GM21381 (cell line): ENCODE measurements at regions not wholly inside any gene's neighbourhood (a gene's known extent, or its start where the extent isn't known, plus 50 kb on each side); places are given as distances from the start of the nearest gene placed in this dataset.
A peak's percentile ranks its signal among the peaks of the same experiment; 100 is the strongest.

Experiments used
- ATAC-seq: cut with Tn5 transposase; IDR thresholded peaks from one replicate; pipeline ENCODE4 v1.9.1; 2021; ENCODE audit warnings: mild to moderate bottlenecking, moderate library complexity; ENCODE audit not compliant: unreplicated experiment

DNA sequence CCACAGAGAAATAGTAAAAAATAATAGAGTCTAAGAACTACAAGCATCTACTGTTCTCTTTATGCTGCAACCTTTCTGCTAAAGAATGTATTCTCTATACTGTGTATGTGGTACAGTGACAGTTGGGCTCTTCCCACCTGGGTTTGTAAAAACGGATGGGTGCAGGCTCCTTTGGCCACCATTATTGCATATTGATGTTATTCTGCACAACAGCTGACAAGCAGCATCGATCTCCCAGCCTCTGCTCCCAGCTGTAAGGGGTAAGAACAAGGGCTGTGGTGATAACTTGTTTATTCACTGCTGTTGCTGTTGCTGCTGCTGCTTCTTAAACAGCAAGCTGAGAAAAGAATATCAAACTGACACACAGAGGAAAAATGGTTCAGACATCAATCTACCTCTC lies 56.1 kb downstream of the KCNRG start:
- ATAC-seq, result no peak

DNA sequence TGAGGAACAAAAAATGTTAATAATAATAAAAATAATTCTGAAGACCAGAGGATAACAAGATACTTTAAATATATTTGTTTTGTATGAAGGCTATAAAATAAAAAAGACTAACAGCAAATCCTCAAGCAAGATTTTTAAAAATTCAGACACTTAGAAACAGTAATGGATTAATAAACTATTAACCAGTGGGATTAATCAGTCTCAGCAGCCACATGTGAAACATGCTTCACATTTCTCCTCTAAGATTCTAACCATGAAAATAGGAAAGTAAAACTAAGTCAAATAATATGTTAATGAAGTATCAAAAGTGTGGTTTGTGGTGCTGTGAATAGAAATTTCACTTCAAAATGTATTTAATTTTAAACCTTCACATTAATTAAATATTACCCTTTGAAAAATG lies 57.4 kb downstream of the KCNRG start:
- no peak for ATAC-seq

DNA sequence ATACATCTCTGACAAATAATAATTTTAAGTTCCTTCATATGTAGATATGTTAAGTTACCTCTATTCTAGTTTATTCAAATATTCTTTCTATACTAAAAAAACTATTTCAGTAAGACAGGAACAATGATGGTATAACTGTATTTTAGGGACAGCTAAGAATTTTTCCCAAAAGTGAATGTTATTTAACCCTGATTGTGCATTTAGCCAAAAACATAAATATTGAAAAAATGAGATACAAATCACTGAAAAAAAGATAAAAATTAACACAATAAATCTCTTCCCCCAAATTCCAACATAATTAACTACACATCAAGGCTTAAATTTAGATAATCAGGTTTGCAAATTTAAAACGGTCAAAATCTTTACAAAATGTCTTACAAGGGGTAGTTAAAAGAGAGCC lies 58.1 kb downstream of the KCNRG start:
- ATAC-seq, result no peak

- peak; percentile 63 for ATAC-seq
Measured at GRCh38 chr13:50074843-50075242, 59.6 kb downstream of the KCNRG start.

DNA sequence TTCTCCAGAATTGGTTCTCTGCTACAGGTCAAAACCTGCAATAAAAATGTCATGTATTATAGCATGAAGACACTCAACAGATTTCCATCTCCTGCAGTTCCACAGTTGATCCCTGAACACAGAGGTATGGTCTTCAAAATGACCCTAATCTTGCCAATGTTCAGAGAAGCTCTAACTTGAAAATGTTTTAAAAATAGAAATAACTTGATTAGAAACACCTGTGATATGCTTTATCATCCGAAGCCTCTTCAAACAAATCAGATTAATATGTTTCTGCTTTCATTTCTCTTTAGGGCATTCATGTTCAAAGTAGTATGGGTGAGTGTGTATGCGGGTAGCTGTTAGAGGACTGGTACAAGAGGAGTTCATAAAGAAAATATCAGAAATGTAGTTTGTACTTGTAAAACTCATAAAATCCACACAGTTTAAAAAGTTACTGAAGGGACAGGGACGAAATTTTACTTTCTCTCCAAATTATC lies 60.4 kb downstream of the KCNRG start:
- ATAC-seq, result no peak

DNA sequence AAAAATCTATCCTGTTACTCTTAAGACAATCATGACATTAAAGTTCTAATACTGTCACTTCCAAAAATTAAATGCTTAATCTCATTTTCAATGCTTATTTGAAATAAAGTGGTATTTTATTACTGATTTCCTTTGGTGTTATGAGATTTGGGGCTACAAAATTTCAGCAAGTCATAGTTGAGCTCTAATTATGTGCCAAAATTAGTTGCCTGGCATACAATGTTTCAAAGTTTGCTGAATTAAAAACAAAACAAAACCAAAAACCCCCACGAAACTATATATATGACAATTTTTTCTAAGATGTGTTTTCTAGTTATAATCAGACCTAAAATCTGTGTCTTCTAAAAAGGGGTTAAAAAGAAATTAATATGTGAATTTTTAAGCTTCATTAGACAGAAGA lies 62.2 kb downstream of the KCNRG start:
- no peak for ATAC-seq

DNA sequence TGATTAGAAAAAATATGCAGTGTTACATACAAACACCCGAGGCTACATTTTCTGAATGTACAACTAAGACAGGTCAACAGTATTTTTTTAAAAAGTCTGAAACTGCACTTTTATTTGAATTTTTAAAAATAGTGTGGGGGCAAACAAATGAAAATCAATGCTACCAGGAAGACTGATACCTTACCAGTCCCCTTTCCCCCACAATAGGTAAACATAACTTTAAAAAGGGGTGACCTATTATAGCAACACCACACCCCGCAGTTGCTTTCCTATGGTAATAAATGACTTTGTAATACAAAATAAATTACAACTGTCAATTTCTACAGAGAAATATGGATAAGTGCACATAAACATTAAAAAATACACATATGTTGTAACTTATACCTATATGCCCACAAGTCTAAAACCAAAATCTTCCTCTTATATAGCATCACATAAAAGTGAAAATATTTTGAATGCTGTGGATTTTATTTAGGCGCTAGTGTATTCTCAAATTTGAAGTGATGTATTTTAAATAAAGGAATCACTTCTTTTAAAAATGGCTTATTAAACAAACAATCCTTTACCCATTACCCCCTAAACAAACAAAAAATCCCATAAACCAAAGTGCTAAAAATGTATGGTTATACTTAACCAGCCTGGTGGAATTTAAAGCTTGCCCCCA lies 63.1 kb downstream of the KCNRG start:
- ATAC-seq, result no peak

DNA sequence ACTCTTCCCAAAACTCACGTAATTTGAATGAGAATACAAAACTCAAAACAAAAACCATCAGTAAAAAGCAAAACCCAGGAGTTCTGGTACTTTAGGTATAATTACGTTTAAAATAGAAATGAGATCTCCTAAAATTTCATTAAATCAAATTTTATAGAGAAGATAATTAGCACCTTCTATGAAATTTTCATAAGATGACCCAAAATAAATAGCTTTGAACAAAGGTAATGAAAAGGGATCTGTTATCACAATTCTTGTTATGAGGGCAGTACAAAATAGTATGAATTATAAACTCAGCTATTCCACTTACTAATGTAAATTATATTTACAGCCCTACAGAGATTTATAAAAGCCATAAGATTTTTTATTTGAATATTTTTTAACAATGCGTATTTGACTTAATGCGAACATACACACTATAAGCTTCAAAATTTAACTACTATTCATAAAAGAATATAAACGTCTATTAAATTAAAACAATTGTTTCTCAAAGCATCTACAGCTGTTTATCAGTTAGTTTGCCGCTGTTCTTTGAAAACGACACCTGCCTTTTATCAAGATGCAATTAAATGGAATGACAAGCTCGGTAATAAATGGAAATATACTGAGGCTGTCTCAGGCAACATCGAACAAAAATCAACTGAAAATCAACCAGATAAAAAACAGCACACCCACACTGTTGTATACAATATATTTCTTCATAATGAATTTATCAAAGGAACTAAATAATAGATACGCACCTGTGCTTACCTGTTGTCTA lies 63.8 kb downstream of the KCNRG start:
- no peak for ATAC-seq

DNA sequence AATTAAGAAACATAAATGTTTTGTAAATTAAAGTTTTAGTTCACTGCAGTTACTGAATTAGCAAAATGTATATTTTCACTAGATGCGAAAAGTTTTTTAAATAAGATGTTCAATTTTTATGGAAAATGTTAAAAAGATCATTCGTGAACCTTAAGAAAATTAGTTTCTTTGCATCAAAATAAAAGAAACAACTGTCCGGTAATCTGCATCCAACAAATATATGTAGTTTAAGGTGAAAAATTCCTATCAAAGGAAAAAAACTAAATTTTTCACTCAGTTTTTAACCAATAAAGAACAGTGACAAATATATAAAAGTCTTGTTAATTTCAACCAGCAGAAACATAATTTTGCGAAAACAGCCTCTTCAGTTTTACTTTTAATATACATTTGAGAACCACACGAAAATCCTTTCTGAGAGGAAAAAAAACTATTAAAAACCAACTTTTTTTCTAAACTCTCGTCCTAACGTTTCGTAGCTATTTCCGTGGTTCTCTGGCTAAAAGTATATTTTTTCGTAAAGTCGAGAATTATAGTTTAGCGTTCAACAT lies 64.5 kb downstream of the KCNRG start:
- no peak for ATAC-seq

GRCh38 chr13:50080203-50080910 lies 65.1 kb downstream of the KCNRG start:
- no peak for ATAC-seq

GRCh38 chr13:50080911-50081678 lies 65.9 kb downstream of the KCNRG start:
- ATAC-seq, result peak; percentile 12

GRCh38 chr13:50081679-50082425 lies 66.6 kb downstream of the KCNRG start:
- peak; percentile 73 for ATAC-seq

DNA sequence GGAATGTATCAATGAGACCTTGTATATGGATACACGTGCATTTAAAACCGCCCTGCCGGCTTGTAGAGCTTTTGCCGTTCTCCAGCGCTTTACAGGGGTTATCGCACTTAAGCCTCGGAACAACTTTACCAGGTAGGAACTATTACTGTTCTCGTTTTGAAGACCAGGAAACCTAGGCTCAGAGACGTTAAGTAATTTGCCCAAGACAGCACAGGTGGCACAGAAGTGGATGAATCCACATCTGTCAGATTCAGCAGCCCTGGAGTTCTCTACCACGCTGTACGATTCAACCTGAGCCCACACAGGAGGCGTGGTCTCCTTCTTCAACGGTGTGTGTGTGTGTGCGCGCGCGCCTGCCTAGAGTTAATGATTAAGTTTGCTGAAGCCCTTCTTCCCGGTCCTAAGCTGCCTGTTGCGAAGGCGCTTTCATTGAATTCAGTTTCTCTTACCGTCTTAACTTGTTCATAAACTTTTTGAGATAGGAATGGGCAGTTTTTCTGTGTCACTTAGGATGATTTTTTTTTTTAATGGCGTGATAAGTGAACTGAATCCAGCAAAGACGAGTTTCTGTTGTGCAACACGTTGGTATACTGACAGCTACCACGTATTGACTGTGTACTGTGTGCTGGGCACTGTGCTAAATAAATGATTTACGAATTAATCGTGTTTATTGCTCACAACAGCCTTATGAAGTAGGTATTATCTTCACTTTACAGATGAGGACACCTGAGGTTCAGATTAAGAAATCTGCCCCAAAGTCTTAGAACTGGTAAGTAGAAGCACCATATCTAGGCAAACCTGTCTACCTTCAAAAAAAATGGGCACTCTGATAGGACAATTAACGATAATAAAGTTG lies 67.4 kb downstream of the KCNRG start:
- peak; percentile 52 for ATAC-seq

DNA sequence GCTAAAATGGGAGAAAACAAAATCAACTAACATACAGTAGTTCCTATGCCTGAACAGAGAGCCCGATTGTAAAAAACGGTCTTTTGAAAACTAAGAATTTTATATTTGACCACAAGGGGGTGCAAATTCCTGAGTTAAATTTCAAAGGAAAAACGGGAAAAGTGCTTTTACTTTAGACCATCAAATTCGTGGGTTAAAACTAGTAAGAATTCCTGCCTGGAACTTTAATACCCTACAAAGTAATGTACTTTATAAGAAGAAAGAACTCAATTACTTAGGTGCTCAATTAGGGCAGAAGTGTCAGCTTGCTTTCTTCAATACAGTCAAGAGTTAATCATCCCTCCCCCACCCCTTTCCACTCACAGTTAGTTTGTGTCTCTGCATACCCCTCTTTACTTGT lies 69.8 kb downstream of the KCNRG start:
- ATAC-seq, result no peak

DNA sequence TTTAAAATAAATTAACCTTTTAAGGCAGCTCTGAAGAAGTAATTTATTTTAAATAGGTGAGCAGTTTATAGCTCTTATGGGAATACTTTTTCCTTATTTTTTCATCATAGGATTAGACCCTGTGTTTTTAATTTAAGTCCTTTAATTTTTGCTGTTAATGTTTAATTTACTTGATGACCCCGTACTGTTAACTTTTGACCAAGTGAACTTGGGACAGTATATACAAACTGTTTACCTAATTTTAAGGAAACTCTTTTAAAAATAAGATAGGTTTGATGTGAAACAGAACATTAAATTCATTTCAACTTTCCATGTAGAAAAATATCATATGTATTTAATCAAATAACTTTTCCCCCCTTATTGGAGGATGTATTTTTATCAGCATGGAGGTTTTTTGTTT lies 74.4 kb downstream of the KCNRG start:
- no peak for ATAC-seq

GRCh38 chr13:50090211-50090610 lies 75.0 kb downstream of the KCNRG start:
- no peak for ATAC-seq

GRCh38 chr13:50094615-50095293 lies 79.5 kb downstream of the KCNRG start:
- no peak for ATAC-seq

DNA sequence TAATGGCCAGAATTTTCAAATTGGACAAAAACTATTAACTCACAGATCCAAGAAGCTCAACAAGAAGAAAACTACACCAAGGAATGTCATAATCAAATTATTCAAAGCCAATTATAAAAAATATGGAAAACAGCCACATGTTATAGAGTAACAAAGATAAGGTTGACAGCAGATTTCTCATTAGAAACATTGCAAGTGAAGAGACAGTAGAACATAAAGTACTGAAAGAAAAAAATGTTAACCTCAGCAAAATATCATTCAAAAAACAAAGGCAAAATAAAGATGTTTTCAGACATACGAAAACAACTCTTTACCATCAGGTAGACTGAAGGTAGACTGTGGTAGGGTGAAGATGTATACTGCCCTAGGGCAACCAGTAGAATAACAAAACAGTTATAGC lies 83.4 kb downstream of the KCNRG start:
- ATAC-seq, result no peak

DNA sequence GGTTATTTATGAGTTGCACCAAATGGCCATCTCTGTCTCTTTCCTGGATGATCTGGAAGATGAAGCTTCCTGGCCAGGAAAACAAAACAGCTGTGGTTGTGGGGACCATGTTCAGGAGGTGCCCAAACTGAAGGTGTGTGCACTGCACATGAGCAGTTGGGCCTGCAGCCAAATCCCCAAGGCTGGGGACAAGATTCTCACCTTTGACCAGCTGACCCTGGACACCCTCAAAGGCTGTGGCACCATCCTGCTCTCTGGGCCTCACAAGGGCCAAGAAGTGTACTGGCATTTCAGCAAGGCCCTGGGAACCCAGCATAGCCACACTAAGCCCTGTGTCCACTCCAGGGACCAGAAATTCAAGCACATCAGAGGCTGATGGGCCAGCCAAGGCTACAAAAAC lies 84.2 kb downstream of the KCNRG start:
- ATAC-seq, result no peak
